Stimulated activated effector memory CD8-positive, alpha-beta T cell treated with anti-CD3 and anti-CD28 coated beads, Interleukin-12 subunit alpha, Interleukin-12 subunit beta, amount 100 ng/mL, for 72 hours (primary cell): ENCODE measurements at regions not wholly inside any gene's neighbourhood (a gene's known extent, or its start where the extent isn't known, plus 50 kb on each side); places are given as distances from the start of the nearest gene placed in this dataset.

ENCODE experiments used
- ATAC-seq: fragments of 150-1000 bp; cut with Tn5 transposase; 2 replicates; pipeline ENCODE4 v1.10.0; 2021
- DNase-seq, 2 donors: peaks; one replicate each; pipeline ENCODE4 v3.0.0; 2021 to 2022; ENCODE audit warnings: low spot score in 2 of 2
- H3K27ac Mint-ChIP-seq: one replicate; pipeline ENCODE4 v1.8.0; 2022; ENCODE audit warnings: mild to moderate bottlenecking, mixed read lengths
- H3K36me3 Mint-ChIP-seq: one replicate; pipeline ENCODE4 v1.8.0; 2022; ENCODE audit warnings: mild to moderate bottlenecking, mixed read lengths
- H3K4me1 Mint-ChIP-seq: one replicate; pipeline ENCODE4 v1.8.0; 2022; ENCODE audit warnings: mixed read lengths
- H3K4me3 Mint-ChIP-seq: one replicate; pipeline ENCODE4 v1.8.0; 2022; ENCODE audit warnings: mild to moderate bottlenecking, mixed read lengths
- H3K9me3 Mint-ChIP-seq: one replicate; pipeline ENCODE4 v1.8.0; 2022; ENCODE audit warnings: mixed read lengths

DNA sequence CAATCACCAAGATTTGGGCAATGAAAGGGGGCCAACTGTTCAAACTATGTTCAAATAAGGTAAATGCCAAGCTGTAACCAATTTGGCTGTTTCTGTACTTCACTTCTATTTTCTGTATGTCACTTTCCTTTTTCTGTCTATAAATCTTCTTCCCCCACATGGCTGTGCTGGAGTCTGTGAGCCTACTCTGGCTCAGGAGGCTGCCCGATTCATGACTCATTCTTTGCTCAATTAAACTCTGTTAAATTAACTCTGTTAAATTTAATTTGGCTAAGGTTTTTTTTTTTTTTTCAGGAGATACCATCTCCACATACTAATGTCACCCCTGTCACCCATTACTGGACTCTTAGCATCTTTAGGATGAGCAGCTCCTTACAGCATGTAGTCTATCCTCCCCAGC, 178.8 kb upstream of the TWIST2 start:
- Mint-ChIP-seq H3K9me3 (peaks cover 4% of the 10 kb centered on the region), H3K27ac (no peak overlapping the region), H3K36me3 (no peaks in the 10 kb centered on the region), H3K4me1 (no peaks in the 10 kb centered on the region), H3K4me3 (no peak overlapping the region)
- DNase-seq = peak in 1 of 2 donors; percentile 20
- no peak for ATAC-seq

DNA sequence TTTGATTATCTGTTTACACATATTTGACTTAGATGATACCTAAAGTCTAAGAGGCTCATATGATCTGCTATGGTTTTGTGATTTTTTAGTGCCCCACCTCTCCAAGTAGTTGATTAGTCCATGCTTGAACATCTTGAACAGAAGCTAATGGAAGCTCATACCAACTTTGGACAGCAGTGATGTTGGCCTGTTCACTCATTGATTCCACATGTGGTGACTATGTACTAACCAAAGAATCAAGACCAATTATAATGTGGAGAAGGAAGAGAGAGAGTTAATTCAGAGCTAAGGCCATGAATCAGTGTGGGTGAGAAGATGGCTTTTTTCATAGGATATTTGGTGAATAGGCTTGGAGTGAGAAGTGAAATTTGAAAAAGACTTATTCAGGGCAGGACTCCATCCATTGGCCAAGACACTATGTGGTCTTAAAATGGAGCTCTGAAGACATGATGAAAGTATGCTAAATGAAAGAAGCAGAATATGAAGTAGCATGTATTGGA, 178.3 kb upstream of the TWIST2 start:
- Mint-ChIP-seq H3K4me1 (no peaks in the 10 kb centered on the region), H3K27ac (no peak overlapping the region), H3K9me3 (peaks cover 4% of the 10 kb centered on the region), H3K36me3 (no peaks in the 10 kb centered on the region), H3K4me3 (no peak overlapping the region)
- DNase-seq (no peak), ATAC-seq (no peak)

DNA sequence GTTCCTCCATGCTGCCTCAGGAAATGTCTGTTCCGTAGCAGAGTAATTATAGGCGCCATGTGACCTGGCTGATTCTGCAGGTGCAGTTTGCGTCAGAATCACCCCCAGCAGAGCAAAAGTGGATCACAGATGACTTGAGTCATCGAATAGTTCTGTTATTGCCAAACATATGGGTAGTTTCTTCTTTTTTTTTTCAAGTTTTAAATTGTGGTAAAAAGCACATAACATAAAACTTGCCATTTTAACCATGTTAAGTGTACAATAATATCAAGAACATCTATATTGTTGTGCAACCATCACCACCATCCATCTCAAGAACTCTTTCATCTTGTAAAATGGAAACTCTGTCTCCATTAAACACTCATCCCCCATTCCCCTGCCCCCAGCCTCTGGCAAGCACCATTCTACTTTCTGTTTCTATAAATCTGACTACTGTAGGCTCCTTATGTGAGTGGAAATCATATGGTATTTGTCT, 177.7 kb upstream of the TWIST2 start:
- H3K4me1 Mint-ChIP-seq = no peaks in the 10 kb centered on the region
- ATAC-seq (peak; percentile 75), DNase-seq (peak in 1 of 2 donors; percentile 37)
- no peaks in the 10 kb centered on the region for H3K36me3 Mint-ChIP-seq
- H3K9me3 Mint-ChIP-seq = peaks cover 4% of the 10 kb centered on the region
- H3K4me3 Mint-ChIP-seq = no peak overlapping the region
- H3K27ac Mint-ChIP-seq = no peak overlapping the region

DNA sequence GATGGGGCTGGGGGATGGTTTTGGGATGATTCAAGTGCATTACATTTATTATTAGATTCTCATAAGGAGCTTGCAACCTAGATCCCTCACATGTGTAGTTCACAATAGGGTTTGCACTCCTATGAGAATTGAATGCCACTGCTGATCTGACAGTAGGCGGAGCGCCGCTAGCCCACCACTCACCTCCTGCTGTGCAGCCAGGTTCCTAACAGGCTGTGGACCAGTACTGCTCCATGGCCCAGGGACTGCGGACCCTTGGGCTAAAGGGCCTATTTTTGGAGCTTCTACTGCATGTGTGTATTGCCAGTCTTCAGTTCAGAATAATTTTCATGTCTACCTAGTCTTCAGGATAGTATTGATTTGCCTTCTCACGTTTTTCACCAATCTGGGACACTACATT, 165.3 kb upstream of the TWIST2 start:
- no peaks in the 10 kb centered on the region for H3K4me1 Mint-ChIP-seq

DNA sequence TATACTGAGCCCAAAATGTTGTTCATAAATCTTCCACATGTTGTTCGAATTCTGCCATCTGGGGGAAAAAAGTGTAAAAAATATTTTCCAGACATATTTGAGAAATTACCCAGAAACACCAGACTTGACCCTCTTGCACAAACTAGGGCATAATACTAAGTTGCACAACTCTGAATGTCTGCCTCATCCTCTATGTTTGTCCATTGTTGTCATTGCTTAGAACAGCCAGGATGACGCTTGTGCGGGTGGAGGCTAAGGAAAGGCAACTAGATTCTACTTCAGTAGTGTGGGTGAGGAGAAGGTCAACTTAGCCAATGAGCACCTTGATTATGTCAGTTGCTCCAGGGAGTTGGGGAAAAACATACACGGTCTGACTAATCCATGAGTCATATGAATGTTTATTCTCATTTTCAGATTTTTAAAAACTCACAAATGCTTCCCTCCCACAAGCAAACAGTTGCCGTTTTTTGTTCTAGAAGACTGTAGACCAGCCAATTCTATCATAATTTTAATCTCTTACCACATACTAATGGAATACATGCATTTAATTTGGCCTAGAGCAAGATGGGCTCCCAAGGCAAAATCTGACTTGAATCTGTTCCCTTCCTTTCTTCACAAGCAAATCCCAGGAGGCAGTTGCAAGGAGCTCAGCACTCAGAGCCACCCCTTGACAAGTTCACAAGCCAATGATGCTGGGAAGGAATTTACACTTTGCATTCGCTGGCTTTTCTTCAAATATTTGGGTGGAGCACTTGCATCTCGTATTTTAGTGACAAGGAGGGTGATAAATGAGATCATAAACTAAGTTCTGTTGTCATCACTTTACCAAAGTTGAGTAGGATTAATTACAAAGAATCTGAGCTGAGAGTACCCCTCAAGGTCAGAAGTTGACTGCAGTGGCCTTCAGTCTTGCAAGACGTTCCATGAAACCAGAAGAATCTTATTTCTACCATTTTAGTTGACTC, 163.2 kb upstream of the TWIST2 start:
- ATAC-seq = peak; percentile 73
- Mint-ChIP-seq H3K4me3 (no peak overlapping the region), H3K9me3 (no peaks in the 10 kb centered on the region), H3K27ac (no peak overlapping the region), H3K4me1 (no peaks in the 10 kb centered on the region), H3K36me3 (no peaks in the 10 kb centered on the region)
- DNase-seq = no peak

More for the DNA sequence above, 165.3 kb upstream of the TWIST2 start:
- Mint-ChIP-seq H3K36me3 (no peaks in the 10 kb centered on the region), H3K4me3 (no peak overlapping the region), H3K9me3 (peaks cover 7% of the 10 kb centered on the region), H3K27ac (no peak overlapping the region)
- ATAC-seq = no peak
- DNase-seq = no peak

DNA sequence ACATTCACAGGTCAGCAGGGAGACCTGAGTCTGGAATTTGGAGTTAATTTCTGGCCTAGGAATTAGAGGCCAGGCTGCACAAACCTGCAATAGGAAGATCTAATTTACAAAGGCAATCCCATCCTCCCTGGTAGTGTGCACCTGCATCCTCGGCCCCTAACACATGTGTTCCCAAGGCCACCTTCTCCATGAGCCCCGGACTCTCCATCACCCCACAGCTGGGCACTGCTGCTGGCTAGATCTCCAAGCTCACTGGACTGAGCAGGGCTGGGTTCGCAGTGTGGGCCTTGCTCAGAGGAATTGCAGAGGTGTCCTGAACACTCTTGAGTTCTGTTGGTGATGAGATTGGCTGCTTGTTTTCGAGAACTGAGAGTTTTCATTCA, 162.6 kb upstream of the TWIST2 start:
- no peaks in the 10 kb centered on the region for H3K4me1 Mint-ChIP-seq
- H3K4me3 Mint-ChIP-seq = no peak overlapping the region
- no peaks in the 10 kb centered on the region for H3K36me3 Mint-ChIP-seq
- no peak for ATAC-seq
- H3K9me3 Mint-ChIP-seq = no peaks in the 10 kb centered on the region
- no peak overlapping the region for H3K27ac Mint-ChIP-seq
- DNase-seq = no peak

DNA sequence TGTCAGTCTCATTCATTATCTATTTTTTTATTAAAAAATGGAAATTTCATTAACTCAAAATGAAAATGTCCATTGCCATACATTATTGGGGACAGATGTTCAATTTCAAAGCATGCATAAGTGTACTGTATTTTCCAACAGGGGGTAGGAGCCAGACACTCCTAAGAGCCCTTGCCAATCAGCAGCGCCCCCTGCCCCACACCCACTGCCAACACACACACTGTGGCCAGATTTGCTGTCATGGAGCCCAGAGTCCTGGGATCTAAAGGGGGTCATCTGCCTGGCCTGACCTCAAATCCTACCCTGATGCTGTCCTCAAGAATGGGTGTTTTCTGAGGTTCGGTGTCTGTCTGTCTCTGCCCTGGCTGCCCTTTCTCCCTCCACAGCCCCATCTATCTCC, 162.2 kb upstream of the TWIST2 start:
- H3K4me3 Mint-ChIP-seq = no peak overlapping the region
- H3K9me3 Mint-ChIP-seq = no peaks in the 10 kb centered on the region
- H3K4me1 Mint-ChIP-seq = no peaks in the 10 kb centered on the region
- no peaks in the 10 kb centered on the region for H3K36me3 Mint-ChIP-seq
- ATAC-seq (no peak), DNase-seq (no peak)
- H3K27ac Mint-ChIP-seq = no peak overlapping the region

DNA sequence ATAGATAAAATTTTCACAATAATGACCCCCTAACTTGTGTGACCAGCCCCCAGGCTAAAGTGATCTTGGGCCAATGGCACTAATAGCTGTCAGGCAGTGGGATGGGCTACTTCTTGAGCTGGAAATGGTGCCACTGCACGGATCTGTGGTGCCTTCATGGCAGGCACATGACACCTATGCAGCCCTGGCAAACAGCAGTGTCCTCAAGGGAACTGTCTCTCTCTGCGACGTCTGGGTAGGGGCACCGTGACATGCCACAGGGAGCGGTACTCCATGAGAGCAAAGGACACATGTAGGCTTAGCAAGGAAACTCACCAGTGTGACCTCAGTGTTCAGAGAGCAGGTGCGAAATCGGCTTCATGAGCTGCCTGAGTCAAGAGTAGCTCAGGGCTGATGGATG, 161.7 kb upstream of the TWIST2 start:
- no peaks in the 10 kb centered on the region for H3K9me3 Mint-ChIP-seq
- H3K4me1 Mint-ChIP-seq = no peaks in the 10 kb centered on the region

DNA sequence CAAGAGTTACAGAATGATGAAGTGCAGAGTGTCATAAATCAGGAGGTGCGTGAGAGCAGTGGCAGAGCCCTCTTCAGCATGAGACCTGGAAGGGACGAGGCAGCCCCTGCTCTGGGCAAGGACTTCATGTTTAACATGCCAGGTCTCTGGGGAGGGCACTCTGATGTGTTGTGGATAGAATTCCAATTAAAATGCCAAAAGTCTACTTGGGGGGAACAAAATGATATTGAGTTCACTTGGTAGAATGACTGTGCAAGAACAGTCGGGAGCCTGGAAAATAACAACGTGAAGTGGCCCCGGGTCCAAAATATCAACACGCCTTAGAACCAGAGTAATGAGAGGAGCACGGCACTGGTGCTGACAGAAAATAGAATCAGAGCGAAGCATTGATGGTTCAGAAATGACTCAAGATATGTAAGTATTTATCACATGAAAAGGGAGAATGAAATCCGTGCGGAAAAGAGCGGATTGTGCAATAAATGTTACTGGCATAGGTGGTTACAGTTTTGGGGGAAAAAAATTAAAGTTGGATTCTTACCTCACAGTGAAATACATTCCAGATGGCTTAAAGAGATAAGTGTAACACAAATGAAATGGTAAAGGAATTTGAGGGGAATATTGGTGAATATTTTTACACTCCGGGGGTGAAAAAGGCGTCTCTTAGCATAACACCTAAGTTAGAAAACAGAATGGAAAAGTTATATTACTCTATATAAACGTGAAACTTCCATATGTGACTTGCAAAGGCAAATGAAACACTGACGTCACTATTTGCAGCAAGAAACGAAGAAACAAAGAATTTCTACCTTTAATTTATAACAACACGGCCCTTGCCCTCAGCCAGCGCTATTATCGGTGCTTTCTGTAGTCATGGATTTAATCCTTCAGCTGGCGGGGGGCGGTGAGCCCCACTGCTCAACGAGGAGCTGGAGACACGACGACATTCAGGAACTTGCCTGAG, 159.4 kb upstream of the TWIST2 start:
- Mint-ChIP-seq H3K9me3 (no peaks in the 10 kb centered on the region), H3K4me1 (no peaks in the 10 kb centered on the region), H3K36me3 (no peaks in the 10 kb centered on the region), H3K27ac (no peak overlapping the region), H3K4me3 (no peak overlapping the region)
- no peak for ATAC-seq
- no peak for DNase-seq

More for the DNA sequence above, 161.7 kb upstream of the TWIST2 start:
- H3K4me3 Mint-ChIP-seq = no peak overlapping the region
- DNase-seq (no peak), ATAC-seq (no peak)
- H3K27ac Mint-ChIP-seq = no peak overlapping the region
- no peaks in the 10 kb centered on the region for H3K36me3 Mint-ChIP-seq

DNA sequence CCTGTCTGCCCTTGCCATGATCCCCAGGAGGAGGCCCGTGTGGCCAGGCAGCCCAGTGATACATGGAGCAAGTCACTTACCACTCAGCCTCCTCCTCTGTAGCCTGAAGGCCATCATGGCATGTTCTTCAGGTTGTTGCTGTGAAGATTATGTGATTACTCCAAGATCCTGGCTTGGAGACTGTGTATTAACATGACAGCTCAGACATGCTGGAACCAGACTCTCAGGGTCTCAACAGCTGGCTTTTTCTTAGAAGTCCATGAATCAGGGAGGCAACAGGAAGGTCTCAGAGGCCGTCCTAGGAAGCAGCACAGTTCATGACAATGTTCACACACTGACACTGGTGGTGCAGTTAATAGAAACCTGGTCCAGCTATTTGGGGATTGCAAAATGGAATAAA, 158.6 kb upstream of the TWIST2 start:
- Mint-ChIP-seq H3K4me1 (no peaks in the 10 kb centered on the region), H3K9me3 (no peaks in the 10 kb centered on the region), H3K4me3 (no peak overlapping the region), H3K36me3 (no peaks in the 10 kb centered on the region), H3K27ac (no peak overlapping the region)
- ATAC-seq (no peak), DNase-seq (no peak)

DNA sequence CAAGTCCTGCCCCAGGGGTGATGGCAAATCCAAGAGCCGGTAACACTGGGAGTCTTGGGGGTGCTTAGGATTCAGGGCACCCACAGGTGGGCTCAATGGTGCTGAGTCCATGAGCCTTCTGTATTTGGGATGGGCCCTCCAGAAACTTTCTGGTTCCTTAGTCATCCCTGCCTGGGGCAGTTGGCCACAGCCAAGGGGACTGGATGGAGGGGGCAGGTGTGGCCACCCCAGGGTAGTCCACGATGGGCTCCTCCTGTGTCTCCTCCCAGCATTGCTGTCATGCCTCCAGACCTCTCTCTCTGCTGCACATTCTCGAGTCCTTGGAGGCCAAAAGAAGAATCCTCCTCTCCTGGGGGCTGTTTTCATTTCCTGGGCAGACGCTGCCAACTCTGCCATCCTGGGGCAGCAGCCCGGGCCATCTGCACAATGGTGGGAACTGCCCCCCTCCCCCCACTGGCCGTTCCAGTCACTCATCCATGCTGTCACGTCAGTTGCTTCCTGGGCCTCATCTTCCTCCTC, 158.0 kb upstream of the TWIST2 start:
- ATAC-seq = no peak
- H3K36me3 Mint-ChIP-seq = no peaks in the 10 kb centered on the region
- DNase-seq = no peak
- H3K4me1 Mint-ChIP-seq = no peaks in the 10 kb centered on the region
- no peaks in the 10 kb centered on the region for H3K9me3 Mint-ChIP-seq
- no peak overlapping the region for H3K27ac Mint-ChIP-seq
- H3K4me3 Mint-ChIP-seq = no peak overlapping the region

DNA sequence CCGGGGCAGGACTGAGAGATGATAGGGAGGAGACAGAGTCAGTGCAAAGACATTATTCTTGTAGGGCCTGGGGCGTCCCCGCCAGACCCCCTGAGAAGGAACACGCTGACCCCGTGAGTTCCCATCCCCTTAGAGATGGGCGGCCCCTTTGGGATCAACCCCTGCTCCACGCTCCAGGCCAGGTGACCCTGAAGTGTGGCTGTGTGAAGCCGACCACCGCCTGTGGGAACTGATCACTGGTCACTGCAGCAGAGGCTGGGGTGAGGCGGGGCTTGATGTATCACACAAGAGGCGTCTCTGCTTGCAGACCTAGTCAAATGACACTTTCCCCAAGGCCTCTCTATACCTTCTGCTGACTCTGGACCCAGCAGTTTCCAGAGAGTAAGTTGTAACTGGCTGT, 157.4 kb upstream of the TWIST2 start:
- H3K27ac Mint-ChIP-seq = no peak overlapping the region

DNA sequence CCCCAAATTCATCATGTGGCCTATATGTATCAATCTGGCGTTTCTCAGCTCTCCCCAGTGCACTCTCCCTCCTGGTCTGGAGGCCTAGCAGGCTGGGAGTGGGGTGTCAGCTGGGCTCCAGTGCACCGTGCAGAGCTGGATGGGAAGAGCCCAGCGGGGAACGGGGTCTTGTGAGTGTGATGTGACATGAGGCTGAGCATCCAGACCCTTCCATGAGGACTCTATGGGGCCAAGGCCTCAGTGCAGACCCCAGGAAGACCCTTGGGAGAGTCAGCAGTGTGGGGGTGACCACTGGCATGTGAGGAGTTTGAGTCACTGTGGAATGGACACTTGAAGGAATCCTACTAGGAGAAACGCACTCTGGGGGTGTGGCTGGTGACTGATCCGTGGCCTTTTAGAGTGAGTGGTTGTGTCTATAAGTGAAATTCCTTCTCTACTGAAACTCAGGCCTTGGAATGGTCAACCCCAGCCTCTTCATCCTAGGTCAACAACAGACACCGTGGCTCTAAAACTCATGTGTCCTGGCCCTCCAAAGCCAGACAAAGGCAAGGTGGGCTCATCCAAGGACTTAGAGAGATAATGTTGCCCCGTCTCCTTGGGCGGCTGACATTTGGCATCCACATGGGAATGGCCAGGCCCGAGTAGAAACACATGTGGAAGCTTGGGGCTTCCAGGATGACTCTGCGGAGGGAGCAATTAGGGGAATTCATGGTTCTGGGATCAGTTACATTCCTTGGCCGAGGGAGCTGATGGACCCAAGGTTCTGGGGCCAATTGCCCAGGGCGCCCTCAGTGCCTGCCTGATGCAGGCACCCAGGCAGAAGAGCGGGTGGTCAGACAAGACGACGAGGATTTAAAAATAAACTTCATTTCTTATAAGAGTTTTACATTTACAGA, 156.0 kb upstream of the TWIST2 start:
- no peak overlapping the region for H3K27ac Mint-ChIP-seq
- DNase-seq = no peak
- H3K9me3 Mint-ChIP-seq = no peaks in the 10 kb centered on the region
- H3K4me1 Mint-ChIP-seq = no peaks in the 10 kb centered on the region
- H3K36me3 Mint-ChIP-seq = no peaks in the 10 kb centered on the region
- no peak overlapping the region for H3K4me3 Mint-ChIP-seq
- no peak for ATAC-seq

More for the DNA sequence above, 157.4 kb upstream of the TWIST2 start:
- H3K4me1 Mint-ChIP-seq = no peaks in the 10 kb centered on the region
- ATAC-seq = no peak
- H3K9me3 Mint-ChIP-seq = no peaks in the 10 kb centered on the region
- no peak for DNase-seq
- no peaks in the 10 kb centered on the region for H3K36me3 Mint-ChIP-seq
- no peak overlapping the region for H3K4me3 Mint-ChIP-seq

DNA sequence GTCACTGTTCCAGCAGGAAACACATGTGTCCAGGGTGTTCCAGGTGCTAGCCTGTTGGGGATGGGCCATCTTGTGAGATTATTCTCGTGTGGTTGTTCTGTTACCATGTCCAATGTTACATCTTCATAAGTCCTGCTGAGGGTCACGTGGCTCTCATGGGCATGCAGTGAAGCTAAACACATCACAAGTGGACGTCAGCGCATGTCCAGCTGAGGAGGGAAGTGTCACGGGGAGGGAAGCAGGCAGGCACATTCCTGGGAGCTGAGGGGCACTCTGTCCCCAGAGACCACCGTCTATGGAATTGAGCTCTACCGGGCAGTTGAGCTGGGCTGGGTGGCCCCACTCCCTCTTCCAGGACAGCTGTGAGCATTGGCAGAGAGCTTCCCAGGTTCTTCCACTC, 155.3 kb upstream of the TWIST2 start:
- H3K36me3 Mint-ChIP-seq = no peaks in the 10 kb centered on the region
- no peaks in the 10 kb centered on the region for H3K9me3 Mint-ChIP-seq
- DNase-seq (no peak), ATAC-seq (no peak)
- no peaks in the 10 kb centered on the region for H3K4me1 Mint-ChIP-seq
- no peak overlapping the region for H3K27ac Mint-ChIP-seq
- no peak overlapping the region for H3K4me3 Mint-ChIP-seq
